ENCODE measurements at regions not wholly inside any gene's neighbourhood (a gene's known extent, or its start where the extent isn't known, plus 50 kb on each side); places are given as distances from the start of the nearest gene placed in this dataset.

DNA sequence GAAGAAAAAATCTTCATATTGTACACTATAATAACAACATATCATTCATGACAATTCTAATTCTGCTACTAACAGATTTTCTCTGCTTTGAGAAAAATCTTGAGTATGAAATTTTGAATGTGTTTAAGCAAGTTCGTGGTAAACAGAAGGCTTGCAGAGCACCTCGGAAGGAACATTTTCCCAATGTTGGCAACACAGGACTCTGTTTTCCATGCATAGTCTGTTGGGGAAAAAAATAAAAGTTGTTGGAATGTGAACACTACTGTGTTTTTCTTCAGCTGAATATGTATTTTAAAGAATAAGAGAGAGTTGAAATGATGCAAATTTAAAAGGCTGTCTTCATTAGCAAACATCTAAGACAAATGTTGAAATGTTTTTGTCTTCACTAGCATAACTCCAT is 54.7 kb upstream of the ANXA10 start:
- H3K4me3 ChIP-seq (ENCODE audit: control insufficient read depth in 2 of 3, extremely low read depth in 1 of 3, insufficient read depth in 2 of 3, low read depth in 1 of 3, low read length in 3 of 3), result no peak overlapping the region
- dilution Hi-C loops (cut with MboI; ENCODE audit: extremely low pct_ligation_motif_present, low sequenced_read_pairs), result no loop called here
- DNase-seq (ENCODE audit: low read depth, low spot score), result no peak

GRCh38 chr4:168039593-168039992 is 52.7 kb upstream of the ANXA10 start:
- no peak for FAIRE-seq
- Histone ChIP-seq H3K36me3 (ENCODE audit: control insufficient read depth in 2 of 2, extremely low read depth in 1 of 2, insufficient read depth in 2 of 2, low read length in 2 of 2) (no peaks in the 10 kb centered on the region), H3K9ac (ENCODE audit: control insufficient read depth, extremely low read depth, insufficient read depth, low read length) (no peak overlapping the region), H4K20me1 (ENCODE audit: control insufficient read depth, extremely low read depth, insufficient read depth, low read length) (no peaks in the 10 kb centered on the region), H2AFZ (ENCODE audit: control insufficient read depth, low read length) (no peak overlapping the region), H3K9me1 (ENCODE audit: control insufficient read depth, extremely low read depth, insufficient read depth, low read length) (no peaks in the 10 kb centered on the region), H3K4me3 (ENCODE audit: control insufficient read depth in 2 of 3, extremely low read depth in 1 of 3, insufficient read depth in 2 of 3, low read depth in 1 of 3, low read length in 3 of 3) (no peak overlapping the region), H3K79me2 (ENCODE audit: control insufficient read depth, insufficient read depth, low read length) (no peaks in the 10 kb centered on the region), H3K4me2 (ENCODE audit: control insufficient read depth, extremely low read depth, insufficient read depth, low read depth, low read length) (no peak overlapping the region), H3K27me3 (ENCODE audit: control insufficient read depth, extremely low read depth, insufficient read depth, low read length) (no peaks in the 10 kb centered on the region), H3K27ac (ENCODE audit: control insufficient read depth, insufficient read depth, low read length) (no peak overlapping the region), H3K4me1 (ENCODE audit: control insufficient read depth, extremely low read depth, insufficient read depth, low read length) (no peaks in the 10 kb centered on the region), H3K9me3 (ENCODE audit: control insufficient read depth, low read depth, low read length) (no peaks in the 10 kb centered on the region)
- no peak for DNase-seq (ENCODE audit: low read depth, low spot score)
- dilution Hi-C loops (cut with MboI; ENCODE audit: extremely low pct_ligation_motif_present, low sequenced_read_pairs), result no loop called here
- TF ChIP-seq, protein P1, sequence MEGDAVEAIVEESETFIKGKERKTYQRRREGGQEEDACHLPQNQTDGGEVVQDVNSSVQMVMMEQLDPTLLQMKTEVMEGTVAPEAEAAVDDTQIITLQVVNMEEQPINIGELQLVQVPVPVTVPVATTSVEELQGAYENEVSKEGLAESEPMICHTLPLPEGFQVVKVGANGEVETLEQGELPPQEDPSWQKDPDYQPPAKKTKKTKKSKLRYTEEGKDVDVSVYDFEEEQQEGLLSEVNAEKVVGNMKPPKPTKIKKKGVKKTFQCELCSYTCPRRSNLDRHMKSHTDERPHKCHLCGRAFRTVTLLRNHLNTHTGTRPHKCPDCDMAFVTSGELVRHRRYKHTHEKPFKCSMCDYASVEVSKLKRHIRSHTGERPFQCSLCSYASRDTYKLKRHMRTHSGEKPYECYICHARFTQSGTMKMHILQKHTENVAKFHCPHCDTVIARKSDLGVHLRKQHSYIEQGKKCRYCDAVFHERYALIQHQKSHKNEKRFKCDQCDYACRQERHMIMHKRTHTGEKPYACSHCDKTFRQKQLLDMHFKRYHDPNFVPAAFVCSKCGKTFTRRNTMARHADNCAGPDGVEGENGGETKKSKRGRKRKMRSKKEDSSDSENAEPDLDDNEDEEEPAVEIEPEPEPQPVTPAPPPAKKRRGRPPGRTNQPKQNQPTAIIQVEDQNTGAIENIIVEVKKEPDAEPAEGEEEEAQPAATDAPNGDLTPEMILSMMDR (optimal IDR thresholded peaks at IDR 0.05 in 1 of 3, IDR thresholded peaks at IDR 0.05 in 1 of 3, conservative IDR thresholded peaks at IDR 0.05 in 1 of 3; ENCODE audit: extremely low read depth in 1 of 3, insufficient read depth in 2 of 3, low read length in 3 of 3), result no peak
- TF ChIP-seq EZH2 (IDR thresholded peaks at IDR 0.05; ENCODE audit: low read length), result no peak

More for the DNA sequence above, 54.7 kb upstream of the ANXA10 start:
- Histone ChIP-seq H3K4me2 (ENCODE audit: control insufficient read depth, extremely low read depth, insufficient read depth, low read depth, low read length) (no peak overlapping the region), H3K79me2 (ENCODE audit: control insufficient read depth, insufficient read depth, low read length) (no peaks in the 10 kb centered on the region), H3K9me1 (ENCODE audit: control insufficient read depth, extremely low read depth, insufficient read depth, low read length) (no peaks in the 10 kb centered on the region), H3K9me3 (ENCODE audit: control insufficient read depth, low read depth, low read length) (no peaks in the 10 kb centered on the region), H3K9ac (ENCODE audit: control insufficient read depth, extremely low read depth, insufficient read depth, low read length) (no peak overlapping the region), H3K36me3 (ENCODE audit: control insufficient read depth in 2 of 2, extremely low read depth in 1 of 2, insufficient read depth in 2 of 2, low read length in 2 of 2) (no peaks in the 10 kb centered on the region), H3K4me1 (ENCODE audit: control insufficient read depth, extremely low read depth, insufficient read depth, low read length) (no peaks in the 10 kb centered on the region), H4K20me1 (ENCODE audit: control insufficient read depth, extremely low read depth, insufficient read depth, low read length) (no peaks in the 10 kb centered on the region), H3K27ac (ENCODE audit: control insufficient read depth, insufficient read depth, low read length) (no peak overlapping the region), H3K27me3 (ENCODE audit: control insufficient read depth, extremely low read depth, insufficient read depth, low read length) (no peaks in the 10 kb centered on the region), H2AFZ (ENCODE audit: control insufficient read depth, low read length) (no peak overlapping the region)
- FAIRE-seq, result no peak
- no peak for TF ChIP-seq EZH2 (IDR thresholded peaks at IDR 0.05; ENCODE audit: low read length)
- TF ChIP-seq, protein P1 (optimal IDR thresholded peaks at IDR 0.05 in 1 of 3, IDR thresholded peaks at IDR 0.05 in 1 of 3, conservative IDR thresholded peaks at IDR 0.05 in 1 of 3; ENCODE audit: extremely low read depth in 1 of 3, insufficient read depth in 2 of 3, low read length in 3 of 3), result no peak

Small RNA genes in the stretch of these regions (small RNA-seq; reads per million reads assigned to genes)
- 0 to 1.0 (median 0) reads per million in 3 experiments for gene RN7SL776P (ENCODE audit: insufficient read length in 3 of 3, low read depth in 3 of 3, low replicate concordance in 1 of 3)

All from keratinocyte (primary cell).